ENCODE measurements at regions not wholly inside any gene's neighbourhood (a gene's known extent, or its start where the extent isn't known, plus 50 kb on each side); places are given as distances from the start of the nearest gene placed in this dataset.

DNA sequence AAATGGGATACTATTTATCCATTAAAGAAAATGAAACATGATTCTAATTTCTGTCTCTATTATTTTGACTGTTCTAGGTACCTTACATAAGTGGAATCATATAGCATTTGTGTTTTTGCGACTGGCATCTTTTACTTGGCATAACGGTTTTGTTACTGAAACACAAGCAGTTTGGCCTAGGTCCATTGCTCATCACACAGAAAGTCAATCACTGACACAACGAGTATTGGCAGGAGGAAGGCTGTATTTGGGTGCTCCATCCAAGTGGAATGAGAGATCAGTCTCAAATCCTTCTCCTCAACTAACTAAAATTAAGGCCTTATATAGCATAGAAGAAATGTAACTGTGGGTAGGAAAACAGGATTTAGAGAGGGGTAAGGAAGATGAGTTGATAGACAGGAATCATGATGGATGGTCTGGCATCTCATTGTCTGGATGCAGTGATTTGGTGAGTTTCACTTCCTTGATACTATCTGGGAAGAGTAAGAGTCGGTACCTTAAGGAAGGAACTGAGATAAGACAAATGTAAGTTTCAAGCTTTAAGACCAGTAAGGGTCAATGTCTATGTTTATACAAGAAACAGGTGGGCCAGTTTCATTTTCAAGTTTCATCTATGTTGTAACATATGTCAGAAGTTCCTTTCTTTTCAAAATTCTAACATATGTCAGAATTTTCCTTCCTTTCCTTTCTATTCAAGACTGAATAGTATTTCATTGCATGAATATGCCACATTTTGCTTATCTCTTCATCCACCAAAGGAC is 276.9 kb upstream of the RAB6C start:
- Mint-ChIP-seq H3K27me3 (no peaks in the 10 kb centered on the region), H3K4me3 (ENCODE audit: low read depth) (no peak overlapping the region), H3K4me1 (ENCODE audit: low read depth) (peaks cover 2% of the 10 kb centered on the region), H3K9me3 (ENCODE audit: low read depth) (no peaks in the 10 kb centered on the region), H3K27ac (no peak overlapping the region), H3K36me3 (ENCODE audit: insufficient read depth) (no peaks in the 10 kb centered on the region)
- no peak for TF ChIP-seq CTCF (IDR thresholded peaks at IDR 0.05; ENCODE audit: unreplicated experiment)
- DNase-seq (ENCODE audit: low spot score, unreplicated experiment) = no peak

DNA sequence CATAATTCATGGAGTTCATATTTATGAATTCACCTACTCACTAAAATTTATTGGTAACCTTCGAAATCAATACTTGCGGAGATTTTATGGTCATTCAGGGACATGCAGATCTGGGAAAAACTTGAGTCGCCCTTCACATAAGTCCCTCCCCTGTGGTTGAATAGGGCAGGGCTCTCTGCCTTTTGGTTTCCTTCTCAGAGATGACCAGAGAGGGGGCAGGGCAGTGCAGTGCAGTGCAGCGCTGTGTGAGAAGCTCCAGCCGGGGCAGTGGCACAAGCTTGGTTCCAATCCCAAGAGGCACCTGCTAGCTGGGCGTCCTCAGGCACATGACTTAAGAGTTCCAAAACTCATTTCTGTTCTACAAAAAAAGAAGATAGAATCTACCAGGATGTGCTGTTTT is 274.4 kb upstream of the RAB6C start:
- Mint-ChIP-seq H3K9me3 (ENCODE audit: low read depth) (no peaks in the 10 kb centered on the region), H3K27ac (no peak overlapping the region), H3K36me3 (ENCODE audit: insufficient read depth) (no peaks in the 10 kb centered on the region), H3K27me3 (no peaks in the 10 kb centered on the region), H3K4me1 (ENCODE audit: low read depth) (no peaks in the 10 kb centered on the region), H3K4me3 (ENCODE audit: low read depth) (no peak overlapping the region)
- DNase-seq (ENCODE audit: low spot score, unreplicated experiment) = no peak
- no peak for TF ChIP-seq CTCF (IDR thresholded peaks at IDR 0.05; ENCODE audit: unreplicated experiment)

- no peak for TF ChIP-seq CTCF (IDR thresholded peaks at IDR 0.05; ENCODE audit: unreplicated experiment)
- H3K9me3 Mint-ChIP-seq (ENCODE audit: low read depth) = no peaks in the 10 kb centered on the region
Observed at GRCh38 chr2:129707800-129708199, 271.7 kb upstream of the RAB6C start.

DNA sequence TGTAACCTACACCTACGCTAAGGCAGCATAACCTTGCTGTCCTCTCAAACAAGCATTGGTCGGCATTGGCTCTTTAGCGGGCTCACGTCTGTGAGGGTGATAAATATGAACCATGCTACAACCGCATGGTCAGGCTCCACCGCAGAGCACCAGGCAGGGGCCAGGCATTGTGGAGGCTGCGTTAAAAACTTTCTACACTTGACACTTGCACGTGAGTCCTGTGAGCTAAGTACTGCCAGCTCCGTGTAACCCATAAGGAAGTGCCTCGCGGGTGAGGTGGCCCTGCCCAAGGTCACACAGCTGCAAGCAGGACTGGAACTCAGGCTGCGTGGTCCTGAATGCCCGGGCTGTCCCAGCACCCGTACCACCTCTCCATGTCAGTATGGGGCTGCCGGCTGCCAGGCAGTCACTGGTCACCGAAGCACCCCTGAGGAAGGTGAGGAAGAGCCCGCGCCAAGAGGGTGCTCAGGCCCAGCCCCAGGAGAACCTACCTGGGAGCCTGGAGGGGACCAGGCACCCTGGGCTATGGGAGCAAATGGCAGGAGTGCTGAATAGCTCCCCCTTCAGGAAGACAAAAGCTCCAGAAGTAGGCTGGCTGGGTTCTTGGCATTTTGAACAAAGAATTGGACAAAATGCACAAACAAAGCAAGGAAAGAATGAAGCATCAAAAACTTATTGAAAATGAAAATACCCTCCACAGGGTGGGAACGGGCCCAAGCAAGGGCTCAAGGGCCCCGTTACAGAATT is 271.1 kb upstream of the RAB6C start:
- Mint-ChIP-seq H3K27me3 (peaks cover 3% of the 10 kb centered on the region), H3K27ac (no peak overlapping the region), H3K4me1 (ENCODE audit: low read depth) (no peaks in the 10 kb centered on the region), H3K4me3 (ENCODE audit: low read depth) (no peak overlapping the region), H3K36me3 (ENCODE audit: insufficient read depth) (no peaks in the 10 kb centered on the region), H3K9me3 (ENCODE audit: low read depth) (no peaks in the 10 kb centered on the region)
- peak; percentile 26 for TF ChIP-seq CTCF (IDR thresholded peaks at IDR 0.05; ENCODE audit: unreplicated experiment)
- no peak for DNase-seq (ENCODE audit: low spot score, unreplicated experiment)

More at GRCh38 chr2:129707800-129708199, 271.7 kb upstream of the RAB6C start:
- H3K27me3 Mint-ChIP-seq = peaks cover 3% of the 10 kb centered on the region
- H3K36me3 Mint-ChIP-seq (ENCODE audit: insufficient read depth) = no peaks in the 10 kb centered on the region
- no peak overlapping the region for H3K27ac Mint-ChIP-seq
- no peak for DNase-seq (ENCODE audit: low spot score, unreplicated experiment)
- H3K4me1 Mint-ChIP-seq (ENCODE audit: low read depth) = no peaks in the 10 kb centered on the region
- no peak overlapping the region for H3K4me3 Mint-ChIP-seq (ENCODE audit: low read depth)

- H3K9me3 Mint-ChIP-seq (ENCODE audit: low read depth) = no peaks in the 10 kb centered on the region
- no peak for DNase-seq (ENCODE audit: low spot score, unreplicated experiment)
Observed at GRCh38 chr2:129709001-129709955, 270.2 kb upstream of the RAB6C start.

More at GRCh38 chr2:129709001-129709955, 270.2 kb upstream of the RAB6C start:
- TF ChIP-seq CTCF (IDR thresholded peaks at IDR 0.05; ENCODE audit: unreplicated experiment) = no peak
- Mint-ChIP-seq H3K27me3 (peaks cover 3% of the 10 kb centered on the region), H3K4me1 (ENCODE audit: low read depth) (no peaks in the 10 kb centered on the region), H3K4me3 (ENCODE audit: low read depth) (no peak overlapping the region), H3K36me3 (ENCODE audit: insufficient read depth) (no peaks in the 10 kb centered on the region), H3K27ac (no peak overlapping the region)
